Type B pancreatic cell (in vitro differentiated cells): ENCODE measurements at regions not wholly inside any gene's neighbourhood (a gene's known extent, or its start where the extent isn't known, plus 50 kb on each side); places are given as distances from the start of the nearest gene placed in this dataset.
A peak's percentile ranks its signal among the peaks of the same experiment; 100 is the strongest.

Experiments
- DNase-seq: peaks from one replicate; pipeline ENCODE4 v3.0.0; 2021; ENCODE audit warnings: mixed read lengths; ENCODE audit not compliant: unreplicated experiment; ENCODE audit errors: extremely low spot score
- H3K27ac Mint-ChIP-seq: 2 replicates; pipeline ENCODE4 v1.8.0; 2021; ENCODE audit warnings: mild to moderate bottlenecking, mixed read lengths
- H3K27me3 Mint-ChIP-seq: 2 replicates; pipeline ENCODE4 v1.8.0; 2021; ENCODE audit warnings: mixed read lengths
- H3K36me3 Mint-ChIP-seq: 2 replicates; pipeline ENCODE4 v1.8.0; 2021; ENCODE audit warnings: mixed read lengths
- H3K4me1 Mint-ChIP-seq: one replicate; pipeline ENCODE4 v1.8.0; 2021; ENCODE audit warnings: mixed read lengths; ENCODE audit not compliant: unreplicated experiment
- H3K4me3 Mint-ChIP-seq: 2 replicates; pipeline ENCODE4 v1.8.0; 2021; ENCODE audit warnings: mild to moderate bottlenecking, mixed read lengths
- H3K9me3 Mint-ChIP-seq: 2 replicates; pipeline ENCODE4 v1.8.0; 2021; ENCODE audit warnings: mixed read lengths
- TF ChIP-seq, protein P1 (sequence below): fragments of 200-600 bp; sonication (generic); conservative IDR thresholded peaks from 2 replicates; pipeline ENCODE4 v1.5.0; 2021; ENCODE audit warnings: antibody characterized with exemption, mild to moderate bottlenecking

DNA sequence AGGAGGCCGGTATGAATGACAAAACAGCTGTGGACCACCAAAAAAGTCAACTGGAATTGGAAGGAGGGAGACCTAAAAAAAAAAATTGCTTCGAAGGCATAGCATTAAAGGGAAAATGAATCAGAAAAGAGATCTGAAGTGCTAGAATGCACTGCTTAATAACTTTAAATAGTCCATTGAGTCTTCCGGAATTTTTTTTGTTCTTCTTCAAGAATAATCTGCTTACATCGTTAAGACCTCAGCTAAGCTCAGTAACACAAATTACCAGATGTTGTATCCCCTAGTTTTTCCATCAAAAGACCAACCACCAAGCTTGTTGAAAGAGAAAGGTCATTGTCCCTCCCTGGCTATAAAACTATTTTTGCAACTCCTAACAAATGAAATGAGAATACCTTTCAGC, 560.5 kb downstream of the NR2F2 start:
- Mint-ChIP-seq H3K4me1 (peaks cover 13% of the 10 kb centered on the region), H3K9me3 (no peaks in the 10 kb centered on the region), H3K27me3 (peaks cover 3% of the 10 kb centered on the region), H3K4me3 (no peak overlapping the region), H3K27ac (no peak overlapping the region), H3K36me3 (no peaks in the 10 kb centered on the region)
- DNase-seq, result no peak
- TF ChIP-seq, protein P1, sequence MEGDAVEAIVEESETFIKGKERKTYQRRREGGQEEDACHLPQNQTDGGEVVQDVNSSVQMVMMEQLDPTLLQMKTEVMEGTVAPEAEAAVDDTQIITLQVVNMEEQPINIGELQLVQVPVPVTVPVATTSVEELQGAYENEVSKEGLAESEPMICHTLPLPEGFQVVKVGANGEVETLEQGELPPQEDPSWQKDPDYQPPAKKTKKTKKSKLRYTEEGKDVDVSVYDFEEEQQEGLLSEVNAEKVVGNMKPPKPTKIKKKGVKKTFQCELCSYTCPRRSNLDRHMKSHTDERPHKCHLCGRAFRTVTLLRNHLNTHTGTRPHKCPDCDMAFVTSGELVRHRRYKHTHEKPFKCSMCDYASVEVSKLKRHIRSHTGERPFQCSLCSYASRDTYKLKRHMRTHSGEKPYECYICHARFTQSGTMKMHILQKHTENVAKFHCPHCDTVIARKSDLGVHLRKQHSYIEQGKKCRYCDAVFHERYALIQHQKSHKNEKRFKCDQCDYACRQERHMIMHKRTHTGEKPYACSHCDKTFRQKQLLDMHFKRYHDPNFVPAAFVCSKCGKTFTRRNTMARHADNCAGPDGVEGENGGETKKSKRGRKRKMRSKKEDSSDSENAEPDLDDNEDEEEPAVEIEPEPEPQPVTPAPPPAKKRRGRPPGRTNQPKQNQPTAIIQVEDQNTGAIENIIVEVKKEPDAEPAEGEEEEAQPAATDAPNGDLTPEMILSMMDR, result no peak

DNA sequence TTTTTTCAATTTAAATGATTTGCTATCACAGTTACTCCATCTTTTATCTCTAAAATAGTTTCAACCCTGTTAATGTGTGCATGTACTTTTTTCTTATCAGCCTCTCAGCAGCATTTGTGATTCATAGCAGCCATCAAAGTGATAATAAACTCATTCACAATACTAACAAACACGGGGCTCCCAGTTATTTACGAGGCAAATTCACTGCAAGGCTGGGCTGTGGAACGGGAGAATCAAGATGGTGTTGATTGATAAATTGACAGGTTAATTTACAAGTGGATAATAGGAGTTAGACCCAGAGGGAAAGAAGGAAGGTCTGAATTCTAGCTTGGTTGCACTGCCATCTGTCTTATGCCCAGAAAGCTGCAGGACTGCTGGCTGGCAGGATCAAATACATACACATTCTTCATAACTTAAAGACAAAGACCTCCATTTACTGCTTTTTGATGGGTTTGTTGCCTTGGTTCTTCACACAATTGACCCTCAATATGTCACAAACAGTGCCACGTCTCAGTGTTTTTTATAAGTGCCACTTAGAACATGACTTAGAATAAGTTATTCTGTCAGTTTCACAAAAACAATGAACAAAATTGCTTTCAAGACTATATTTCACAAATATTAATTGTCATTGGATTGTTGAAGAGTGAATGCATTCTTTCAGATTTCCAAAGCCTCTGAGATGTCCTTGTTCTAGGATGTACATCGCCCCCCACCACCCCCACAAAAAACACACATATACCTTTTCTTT, 562.8 kb downstream of the NR2F2 start:
- no peak overlapping the region for H3K4me3 Mint-ChIP-seq
- H3K4me1 Mint-ChIP-seq, result peaks cover 13% of the 10 kb centered on the region

DNA sequence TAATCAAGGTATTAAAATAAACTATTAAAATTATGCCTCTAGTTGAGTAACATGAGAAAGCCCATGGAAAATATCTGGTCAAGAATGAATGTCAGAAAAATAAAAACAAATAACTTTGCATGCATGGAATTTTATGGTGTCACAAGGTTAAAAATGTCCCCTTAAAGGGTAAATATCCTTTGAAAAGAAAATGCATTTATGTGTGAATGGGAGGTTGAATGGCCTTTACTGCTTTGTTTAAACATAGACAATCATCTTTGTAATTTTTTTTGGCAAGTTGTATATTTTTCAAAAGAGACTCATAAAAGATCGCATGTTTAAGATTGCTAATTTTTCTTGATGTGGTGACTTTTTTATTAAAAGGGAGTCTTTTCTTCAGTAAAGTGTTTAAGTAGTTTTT, 564.2 kb downstream of the NR2F2 start:
- Mint-ChIP-seq H3K36me3 (no peaks in the 10 kb centered on the region), H3K27ac (no peak overlapping the region), H3K4me1 (peaks cover 13% of the 10 kb centered on the region), H3K9me3 (no peaks in the 10 kb centered on the region), H3K27me3 (peaks cover 3% of the 10 kb centered on the region), H3K4me3 (no peak overlapping the region)
- TF ChIP-seq, protein P1, result no peak
- no peak for DNase-seq

More for the DNA sequence above, 562.8 kb downstream of the NR2F2 start:
- no peak for DNase-seq
- no peaks in the 10 kb centered on the region for H3K9me3 Mint-ChIP-seq
- H3K27ac Mint-ChIP-seq, result no peak overlapping the region
- H3K27me3 Mint-ChIP-seq, result peaks cover 3% of the 10 kb centered on the region
- no peaks in the 10 kb centered on the region for H3K36me3 Mint-ChIP-seq
- TF ChIP-seq, protein P1, result peak; percentile 81

DNA sequence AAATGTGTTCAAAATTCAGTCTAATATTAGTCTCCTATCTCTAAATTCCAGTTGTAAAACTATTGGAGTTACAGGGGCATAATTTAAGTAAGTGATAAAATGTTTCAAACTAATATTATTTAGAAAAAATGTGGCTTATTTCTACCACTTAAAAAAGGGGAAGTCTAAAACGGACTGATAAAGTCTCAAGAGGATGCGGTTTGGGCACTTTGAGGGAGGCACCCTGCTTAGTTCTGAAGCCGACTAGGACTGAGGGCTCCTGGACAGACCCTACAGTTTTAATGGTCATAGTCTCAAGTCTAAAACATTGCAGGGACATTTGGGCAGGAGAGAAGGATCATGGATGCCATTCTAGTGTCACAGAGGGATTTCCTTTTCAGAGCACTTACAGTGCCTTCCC, 566.3 kb downstream of the NR2F2 start:
- Mint-ChIP-seq H3K36me3 (peaks cover 5% of the 10 kb centered on the region), H3K9me3 (no peaks in the 10 kb centered on the region), H3K4me1 (no peaks in the 10 kb centered on the region), H3K27me3 (no peaks in the 10 kb centered on the region), H3K4me3 (no peak overlapping the region), H3K27ac (no peak overlapping the region)
- TF ChIP-seq, protein P1, result no peak
- no peak for DNase-seq

DNA sequence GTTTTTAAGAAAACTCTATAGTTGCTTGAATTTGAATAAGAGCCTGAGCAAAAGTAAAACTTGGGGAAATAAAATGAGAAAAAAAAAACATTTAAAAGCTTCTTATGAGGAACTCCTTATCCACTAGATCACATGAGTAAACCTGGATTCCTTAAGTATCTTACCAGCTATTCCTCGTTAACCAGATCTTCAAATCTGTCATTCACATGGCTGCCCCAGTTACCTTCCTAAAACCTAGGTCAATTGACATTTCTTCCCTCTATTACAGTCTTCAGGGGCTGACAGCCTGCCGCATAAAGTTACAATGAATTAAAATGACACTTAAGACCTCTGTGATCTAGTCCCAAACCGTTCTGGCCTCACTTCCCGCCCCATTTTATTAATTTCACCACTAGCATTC, 583.6 kb downstream of the NR2F2 start:
- TF ChIP-seq, protein P1, result no peak
- peaks cover 6% of the 10 kb centered on the region for H3K9me3 Mint-ChIP-seq
- H3K36me3 Mint-ChIP-seq, result no peaks in the 10 kb centered on the region
- H3K4me3 Mint-ChIP-seq, result no peak overlapping the region
- no peak for DNase-seq
- no peaks in the 10 kb centered on the region for H3K27me3 Mint-ChIP-seq
- H3K4me1 Mint-ChIP-seq, result no peaks in the 10 kb centered on the region
- H3K27ac Mint-ChIP-seq, result no peak overlapping the region
